ENCODE measurements at regions not wholly inside any gene's neighbourhood (a gene's known extent, or its start where the extent isn't known, plus 50 kb on each side); places are given as distances from the start of the nearest gene placed in this dataset.
"Not testable (repeated sequence)": the region's sequence is repeated elsewhere in the genome, so short reads cannot be mapped to it uniquely, and the experiment has no call there.

GRCh38 chr12:42868291-42868690 is 278.7 kb upstream of the PRICKLE1 start:
- WGBS, 3 donors, result 93 to 100% (median 95%) methylated on average over 1 of the region's 1 CpG
- no peak for DNase-seq
- Histone ChIP-seq H3K9me3 (no peaks in the 10 kb centered on the region), H3K27me3 (ENCODE audit: insufficient read depth in 3 of 3, low read length in 2 of 3) (no peaks in the 10 kb centered on the region), H3K4me3 (no peak overlapping the region), H3K36me3 (ENCODE audit: insufficient read depth in 1 of 2, low read depth in 1 of 2) (no peaks in the 10 kb centered on the region), H3K4me1 (no peaks in the 10 kb centered on the region), H3K27ac (no peak overlapping the region)
- no peak for ATAC-seq
- TF ChIP-seq, protein P1, sequence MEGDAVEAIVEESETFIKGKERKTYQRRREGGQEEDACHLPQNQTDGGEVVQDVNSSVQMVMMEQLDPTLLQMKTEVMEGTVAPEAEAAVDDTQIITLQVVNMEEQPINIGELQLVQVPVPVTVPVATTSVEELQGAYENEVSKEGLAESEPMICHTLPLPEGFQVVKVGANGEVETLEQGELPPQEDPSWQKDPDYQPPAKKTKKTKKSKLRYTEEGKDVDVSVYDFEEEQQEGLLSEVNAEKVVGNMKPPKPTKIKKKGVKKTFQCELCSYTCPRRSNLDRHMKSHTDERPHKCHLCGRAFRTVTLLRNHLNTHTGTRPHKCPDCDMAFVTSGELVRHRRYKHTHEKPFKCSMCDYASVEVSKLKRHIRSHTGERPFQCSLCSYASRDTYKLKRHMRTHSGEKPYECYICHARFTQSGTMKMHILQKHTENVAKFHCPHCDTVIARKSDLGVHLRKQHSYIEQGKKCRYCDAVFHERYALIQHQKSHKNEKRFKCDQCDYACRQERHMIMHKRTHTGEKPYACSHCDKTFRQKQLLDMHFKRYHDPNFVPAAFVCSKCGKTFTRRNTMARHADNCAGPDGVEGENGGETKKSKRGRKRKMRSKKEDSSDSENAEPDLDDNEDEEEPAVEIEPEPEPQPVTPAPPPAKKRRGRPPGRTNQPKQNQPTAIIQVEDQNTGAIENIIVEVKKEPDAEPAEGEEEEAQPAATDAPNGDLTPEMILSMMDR (IDR thresholded peaks at IDR 0.05), result no peak
- intact Hi-C loops (cut with DNase I), result no loop called here

DNA sequence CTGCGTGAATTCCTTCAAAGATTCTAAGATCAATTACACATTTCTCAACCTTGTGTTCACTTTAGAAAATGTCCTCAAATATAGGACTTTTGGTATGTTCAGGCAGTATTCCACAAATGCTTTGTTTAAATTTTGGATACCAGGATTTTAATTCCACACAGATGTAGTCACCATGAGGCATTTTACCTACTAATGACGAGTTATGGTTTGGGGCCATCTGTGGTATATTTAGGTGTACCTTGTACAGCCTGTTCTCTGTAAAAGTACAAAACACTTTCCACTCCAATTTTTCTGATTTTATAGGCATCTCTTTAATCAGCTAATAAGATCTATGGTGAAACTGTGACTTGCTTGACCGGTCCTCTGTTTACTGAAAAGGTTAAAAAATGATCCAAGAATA is 275.7 kb upstream of the PRICKLE1 start:
- TF ChIP-seq, protein P1 (IDR thresholded peaks at IDR 0.05), result no peak
- ATAC-seq (no peak), DNase-seq (no peak)
- 84 to 89% (median 88%) methylated on average over 3 of the region's 3 CpGs for WGBS, 3 donors
- H3K4me1 ChIP-seq, result no peaks in the 10 kb centered on the region
- no peaks in the 10 kb centered on the region for H3K27me3 ChIP-seq (ENCODE audit: insufficient read depth in 3 of 3, low read length in 2 of 3)
- intact Hi-C loops (cut with DNase I), result no loop called here
- no peaks in the 10 kb centered on the region for H3K36me3 ChIP-seq (ENCODE audit: insufficient read depth in 1 of 2, low read depth in 1 of 2)
- H3K9me3 ChIP-seq, result no peaks in the 10 kb centered on the region
- H3K4me3 ChIP-seq, result no peak overlapping the region
- H3K27ac ChIP-seq, result no peak overlapping the region

DNA sequence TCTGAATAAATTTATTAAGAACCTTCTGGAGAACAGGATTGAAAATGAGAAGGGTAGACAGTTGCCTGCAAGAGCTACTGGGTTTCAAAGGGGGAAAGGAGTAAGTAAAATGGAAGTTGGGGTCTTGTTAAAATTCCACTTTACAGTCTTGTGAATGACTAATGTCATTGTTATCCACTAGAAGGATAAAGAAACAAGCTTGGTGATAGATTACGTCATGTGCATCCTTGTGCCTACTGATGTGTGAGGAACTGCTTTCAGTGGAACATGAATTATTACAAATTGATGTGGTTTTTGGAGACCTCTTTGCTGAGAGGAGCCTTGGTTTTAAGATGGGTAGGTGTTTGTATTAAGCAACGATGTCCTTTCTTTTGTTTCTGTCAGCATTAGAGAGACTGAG is 272.5 kb upstream of the PRICKLE1 start:
- H3K4me3 ChIP-seq, result no peak overlapping the region
- no peaks in the 10 kb centered on the region for H3K4me1 ChIP-seq
- no peak overlapping the region for H3K27ac ChIP-seq
- H3K27me3 ChIP-seq (ENCODE audit: insufficient read depth in 3 of 3, low read length in 2 of 3), result no peaks in the 10 kb centered on the region
- WGBS, 3 donors, result 93 to 96% (median 95%) methylated on average over 2 of the region's 2 CpGs
- no peak for DNase-seq
- no peak for ATAC-seq
- H3K9me3 ChIP-seq, result no peaks in the 10 kb centered on the region
- intact Hi-C loops (cut with DNase I), result no loop called here
- TF ChIP-seq, protein P1 (IDR thresholded peaks at IDR 0.05), result no peak
- H3K36me3 ChIP-seq (ENCODE audit: insufficient read depth in 1 of 2, low read depth in 1 of 2), result no peaks in the 10 kb centered on the region

DNA sequence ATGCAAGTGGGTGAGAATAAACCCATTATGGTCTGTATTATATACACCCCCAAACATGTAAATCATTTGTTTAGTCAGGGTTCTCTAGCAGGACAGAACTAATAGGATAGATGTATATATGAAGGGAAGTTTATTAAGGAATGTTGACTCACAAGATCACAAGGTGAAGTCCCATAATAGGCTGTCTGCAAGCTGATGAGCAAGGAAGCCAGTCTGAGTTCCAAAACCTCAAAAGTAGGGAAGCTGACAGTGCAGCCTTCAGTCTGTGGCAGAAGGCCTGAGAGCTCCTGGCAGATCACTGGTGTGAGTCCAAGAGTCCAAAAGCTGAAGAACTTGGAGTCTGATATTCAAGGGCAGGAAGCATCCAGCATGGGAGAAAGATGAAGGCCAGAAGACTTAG is 270.8 kb upstream of the PRICKLE1 start:
- H3K27me3 ChIP-seq (ENCODE audit: insufficient read depth in 3 of 3, low read length in 2 of 3); H3K4me1 ChIP-seq; ATAC-seq; H3K9me3 ChIP-seq; H3K4me3 ChIP-seq; H3K36me3 ChIP-seq (ENCODE audit: insufficient read depth in 1 of 2, low read depth in 1 of 2); intact Hi-C loops (cut with DNase I); DNase-seq; H3K27ac ChIP-seq: not testable (repeated sequence)

DNA sequence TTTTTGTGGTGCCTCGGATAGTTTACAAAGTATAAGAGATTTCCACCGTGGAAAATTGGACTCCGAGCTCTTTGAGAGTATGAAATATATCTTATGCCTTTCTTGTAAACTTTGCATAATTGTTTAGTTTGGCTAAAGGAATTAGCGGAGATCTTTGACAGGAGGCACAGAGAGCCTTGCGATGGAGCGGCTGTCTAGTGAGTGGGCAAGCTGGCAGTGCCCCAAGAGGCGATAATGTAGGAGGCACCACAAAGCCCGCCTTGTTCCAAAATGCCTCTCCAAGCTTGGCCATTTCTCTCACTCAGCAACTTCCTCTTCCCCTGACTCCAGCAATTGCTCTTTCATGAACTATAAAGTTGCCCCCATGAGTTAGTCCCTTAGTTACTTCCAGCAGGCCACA is 270.1 kb upstream of the PRICKLE1 start:
- no peak for DNase-seq
- Histone ChIP-seq H3K27me3 (ENCODE audit: insufficient read depth in 3 of 3, low read length in 2 of 3) (no peaks in the 10 kb centered on the region), H3K9me3 (no peaks in the 10 kb centered on the region), H3K27ac (no peak overlapping the region), H3K4me1 (no peaks in the 10 kb centered on the region), H3K36me3 (ENCODE audit: insufficient read depth in 1 of 2, low read depth in 1 of 2) (no peaks in the 10 kb centered on the region), H3K4me3 (no peak overlapping the region)
- no peak for ATAC-seq
- WGBS, 3 donors, result 58 to 64% (median 63%) methylated on average over 8 of the region's 8 CpGs
- intact Hi-C loops (cut with DNase I), result no loop called here
- TF ChIP-seq, protein P1 (IDR thresholded peaks at IDR 0.05), result no peak
